HCT116 (cell line): ENCODE measurements at regions not wholly inside any gene's neighbourhood (a gene's known extent, or its start where the extent isn't known, plus 50 kb on each side); places are given as distances from the start of the nearest gene placed in this dataset.

Experiments
- ATAC-seq: fragments of 200-7000 bp; cut with Tn5 transposase; 2 replicates; pipeline ENCODE4 v1.9.1; 2020; ENCODE audit warnings: mild to moderate bottlenecking, moderate library complexity
- BruUV-seq: library from RNA; stranded (reverse); fragments of 400-500 nt; replicated peaks from 2 replicates; lab custom pipeline; 2021; lab: Mats Ljungman, UMichigan
- CTCF ChIA-PET: fragments of 300-600 bp; sonication (Branson Sonifier 250); formaldehyde crosslinking; loops from one replicate; lab custom pipeline; 2021; ENCODE audit warnings: antibody characterized with exemption; lab: Charles Lee
- POLR2A ChIA-PET: fragments of 300-600, 350-600 bp; sonication (Branson Sonifier 250); formaldehyde crosslinking; loops from one replicate; lab custom pipeline; 2021; ENCODE audit warnings: antibody characterized with exemption; lab: Charles Lee
- RAD21 ChIA-PET, 2 experiments: fragments of 300-600 bp; sonication (Branson Sonifier 250); formaldehyde crosslinking; loops; one replicate each; lab custom pipeline; 2023; ENCODE audit warnings: low total read pairs in 2 of 2; ENCODE audit not compliant: uncharacterized antibody in 2 of 2, unreplicated experiment in 2 of 2, low non-redundant PET in 1 of 2; lab: Charles Lee
- DNase-seq: peaks from one replicate; pipeline ENCODE4 v3.0.0-alpha.2; 2010; ENCODE audit warnings: low read depth, low spot score
- H2AFZ ChIP-seq: fragments of 200-600 bp; shearing (Covaris generic), sonication (generic); 2 replicates; pipeline ENCODE4 v1.6.1; 2017; ENCODE audit warnings: low read depth, mixed run types, mixed read lengths, antibody characterized with exemption, low read length; ENCODE audit not compliant: poor library complexity, severe bottlenecking
- H3K27ac ChIP-seq: 2 replicates; pipeline ENCODE4 v1.5.1; 2012; ENCODE audit warnings: low read depth, low read length
- H3K27me3 ChIP-seq: fragments of 200-600 bp; sonication (generic); 2 replicates; pipeline ENCODE4 v1.6.1; 2016; ENCODE audit warnings: mixed run types, low read length, mixed read lengths; ENCODE audit not compliant: insufficient read depth
- H3K36me3 ChIP-seq, 2 experiments: fragments of 200-500 bp in 1 of 2; fragments of 200-600 bp in 1 of 2; sonication (Bioruptor generic) in 1 of 2; sonication (generic) in 1 of 2; 2 replicates each; pipeline versions ENCODE4 v1.5.1 to v1.6.1; 2014 to 2016; ENCODE audit warnings: low read length in 2 of 2, inconsistent platforms in 1 of 2, mixed read lengths in 1 of 2, mixed run types in 1 of 2; ENCODE audit not compliant: insufficient read depth in 2 of 2, control insufficient read depth in 1 of 2
- H3K4me1 ChIP-seq, 2 experiments: fragments of 200-600 bp in 1 of 2; sonication (generic) in 1 of 2; 2 replicates each; pipeline versions ENCODE4 v1.5.1 to v1.6.1; 2012 to 2017; ENCODE audit warnings: low read length in 2 of 2, inconsistent platforms in 1 of 2, mild to moderate bottlenecking in 1 of 2, mixed read lengths in 1 of 2, mixed run types in 1 of 2, moderate library complexity in 1 of 2; ENCODE audit not compliant: insufficient read depth in 2 of 2, control insufficient read depth in 1 of 2
- H3K4me2 ChIP-seq: fragments of 200-600 bp; sonication (generic); 2 replicates; pipeline ENCODE4 v1.6.1; 2017; ENCODE audit warnings: mixed run types, low read length, mixed read lengths
- H3K4me3 ChIP-seq, 2 experiments: fragments of 200-600 bp in 1 of 2; sonication (generic) in 1 of 2; replicated peaks in 1 of 2; 2 replicates each; pipeline ENCODE4 v1.5.1; 2011 to 2016; ENCODE audit warnings: low read length in 2 of 2, control low read depth in 1 of 2, low read depth in 1 of 2, mild to moderate bottlenecking in 1 of 2, mixed read lengths in 1 of 2, mixed run types in 1 of 2
- H3K79me2 ChIP-seq: fragments of 200-600 bp; sonication (generic); 2 replicates; pipeline ENCODE4 v1.6.1; 2017; ENCODE audit warnings: mild to moderate bottlenecking, mixed run types, low read length, moderate library complexity, mixed read lengths; ENCODE audit not compliant: insufficient read depth
- H3K9ac ChIP-seq: fragments of 200-600 bp; sonication (generic); 2 replicates; pipeline ENCODE4 v1.6.1; 2016; ENCODE audit warnings: low read length, mixed read lengths
- H3K9me2 ChIP-seq: fragments of 200-600 bp; sonication (generic), shearing (Covaris generic); 2 replicates; pipeline ENCODE4 v1.6.1; 2017; ENCODE audit warnings: mixed run types, mild to moderate bottlenecking, moderate library complexity; ENCODE audit not compliant: insufficient read depth
- H3K9me3 ChIP-seq, 2 experiments: fragments of 200-500 bp in 1 of 2; fragments of 200-600 bp in 1 of 2; sonication (Bioruptor generic) in 1 of 2; sonication (generic) in 1 of 2; 2 replicates each; pipeline ENCODE4 v1.6.1; 2014 to 2017; ENCODE audit warnings: low read length in 2 of 2, mixed read lengths in 2 of 2, inconsistent platforms in 1 of 2, low read depth in 1 of 2, mild to moderate bottlenecking in 1 of 2, mixed run types in 1 of 2, moderate library complexity in 1 of 2; ENCODE audit not compliant: control insufficient read depth in 1 of 2, insufficient read depth in 1 of 2
- H4K20me1 ChIP-seq: fragments of 200-600 bp; sonication (generic), shearing (Covaris generic); 2 replicates; pipeline ENCODE4 v1.6.1; 2017; ENCODE audit warnings: mixed run types, mild to moderate bottlenecking, moderate library complexity; ENCODE audit not compliant: insufficient read depth
- ATF3 ChIP-seq: IDR thresholded peaks from 2 replicates; pipeline ENCODE4 v1.6.1; 2012
- ELF1 ChIP-seq: IDR thresholded peaks from 2 replicates; pipeline ENCODE4 v1.6.1; 2012; ENCODE audit warnings: low read depth, borderline replicate concordance
- EZH2 ChIP-seq: fragments of 200-600 bp; sonication (generic); IDR thresholded peaks from 2 replicates; pipeline ENCODE4 v1.6.1; 2017; ENCODE audit warnings: antibody characterized with exemption, mixed run types
- MAX ChIP-seq: IDR thresholded peaks from 2 replicates; pipeline ENCODE4 v1.6.1; 2012
- RAD21 ChIP-seq: IDR thresholded peaks from 2 replicates; pipeline ENCODE4 v1.6.1; 2012; ENCODE audit warnings: low read depth, mild to moderate bottlenecking
- REST ChIP-seq: IDR thresholded peaks from 2 replicates; pipeline ENCODE4 v1.6.1; 2012; ENCODE audit warnings: low read depth
- SIN3A ChIP-seq: IDR thresholded peaks from 2 replicates; pipeline ENCODE4 v1.6.1; 2012; ENCODE audit warnings: low read depth
- SRF ChIP-seq: IDR thresholded peaks from 2 replicates; pipeline ENCODE4 v1.6.1; 2012; ENCODE audit warnings: low read depth
- ZBTB33 ChIP-seq: IDR thresholded peaks from 2 replicates; pipeline ENCODE4 v1.6.1; 2011; ENCODE audit warnings: mild to moderate bottlenecking, low read length, moderate library complexity; ENCODE audit not compliant: insufficient replicate concordance; ENCODE audit errors: extremely low read depth
- ZNF274 ChIP-seq: fragments of 200-500 bp; sonication (Bioruptor generic); IDR thresholded peaks from 2 replicates; pipeline ENCODE4 v1.6.1; 2014; ENCODE audit warnings: mild to moderate bottlenecking, low read depth, low read length, inconsistent platforms
- intact Hi-C: fragments of 100-400 bp; cut with micrococcal nuclease; formaldehyde crosslinking; loops from 2 replicates; pipeline ENCODE4 v1.10.0; 2022

- TF ChIP-seq ZBTB33, result no peak
- no peak for TF ChIP-seq SIN3A
- TF ChIP-seq, all 23 proteins: peak for 0
Observed at GRCh38 chr1:73801912-73802429, 396.0 kb downstream of the LRRIQ3 start (continued).

GRCh38 chr1:73800376-73800775 is 397.6 kb downstream of the LRRIQ3 start:
- RAD21 ChIA-PET, result no interaction called here
- Histone ChIP-seq H3K4me1 (no peaks in the 10 kb centered on the region), H3K4me3 (no peak overlapping the region), H3K9ac (no peak overlapping the region), H2AFZ (no peak overlapping the region), H4K20me1 (no peaks in the 10 kb centered on the region), H3K9me3 (peaks cover 0 to 20% of the 10 kb centered on the region in 2 experiments; a peak in 1 of 4 replicates), H3K27ac (no peak overlapping the region), H3K27me3 (no peaks in the 10 kb centered on the region), H3K79me2 (no peaks in the 10 kb centered on the region), H3K36me3 (no peaks in the 10 kb centered on the region), H3K9me2 (no peaks in the 10 kb centered on the region), H3K4me2 (no peak overlapping the region)
- POLR2A ChIA-PET, result no interaction called here
- TF ChIP-seq ELF1 (no peak), MAX (no peak), ATF3 (no peak), REST (no peak), ZNF274 (no peak), RAD21 (no peak), EZH2 (no peak), SRF (no peak)
- intact Hi-C loops, result no loop called here
- CTCF ChIA-PET, result no interaction called here
- DNase-seq, result no peak
- no peak for ATAC-seq
- BruUV-seq, result no TSS peak
